GM06990 (cell line): ENCODE measurements at regions not wholly inside any gene's neighbourhood (a gene's known extent, or its start where the extent isn't known, plus 50 kb on each side); places are given as distances from the start of the nearest gene placed in this dataset.

Experiments
- DNase-seq: peaks from one replicate; pipeline ENCODE4 v3.0.0-alpha.2; 2011; ENCODE audit not compliant: insufficient read length; ENCODE audit errors: extremely low read depth
- H3K27me3 ChIP-seq: replicated peaks from 2 replicates; pipeline ENCODE4 v1.6.0; 2011; ENCODE audit warnings: low read length; ENCODE audit not compliant: control insufficient read depth, insufficient read depth
- H3K36me3 ChIP-seq: 2 replicates; pipeline ENCODE4 v1.5.1; 2011; ENCODE audit warnings: low read length; ENCODE audit not compliant: control insufficient read depth, insufficient read depth
- H3K4me3 ChIP-seq: replicated peaks from 2 replicates; pipeline ENCODE4 v1.5.1; 2011; ENCODE audit warnings: low read depth, mild to moderate bottlenecking, control low read depth, low read length
- TF ChIP-seq, protein P1 (sequence below): IDR thresholded peaks from 2 replicates; pipeline ENCODE4 v1.5.1; 2011; ENCODE audit warnings: low read length, control low read depth, mild to moderate bottlenecking, inconsistent platforms; ENCODE audit not compliant: insufficient read depth, poor library complexity, severe bottlenecking

DNA sequence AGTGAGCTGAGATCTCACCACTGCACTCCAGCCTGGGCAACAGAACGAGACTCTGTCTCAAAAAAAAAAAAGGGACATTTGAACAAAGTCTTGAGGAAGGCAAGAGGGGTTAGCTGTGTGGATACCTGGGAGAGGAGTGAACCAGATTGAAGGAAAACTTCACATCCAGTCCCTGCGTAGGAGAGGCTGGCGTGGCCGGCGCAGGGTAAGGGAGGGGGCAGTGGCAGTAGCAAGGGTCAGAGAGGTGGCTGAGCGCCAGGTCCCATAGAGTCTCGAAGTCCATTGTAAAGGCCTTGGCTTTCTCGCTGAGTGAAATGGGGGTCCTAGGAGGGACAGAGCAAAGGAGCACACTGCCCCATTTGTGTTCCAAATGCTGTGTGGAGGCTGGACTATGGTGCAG lies 171.8 kb upstream of the WSCD1 start:
- DNase-seq, result no peak
- TF ChIP-seq, protein P1, sequence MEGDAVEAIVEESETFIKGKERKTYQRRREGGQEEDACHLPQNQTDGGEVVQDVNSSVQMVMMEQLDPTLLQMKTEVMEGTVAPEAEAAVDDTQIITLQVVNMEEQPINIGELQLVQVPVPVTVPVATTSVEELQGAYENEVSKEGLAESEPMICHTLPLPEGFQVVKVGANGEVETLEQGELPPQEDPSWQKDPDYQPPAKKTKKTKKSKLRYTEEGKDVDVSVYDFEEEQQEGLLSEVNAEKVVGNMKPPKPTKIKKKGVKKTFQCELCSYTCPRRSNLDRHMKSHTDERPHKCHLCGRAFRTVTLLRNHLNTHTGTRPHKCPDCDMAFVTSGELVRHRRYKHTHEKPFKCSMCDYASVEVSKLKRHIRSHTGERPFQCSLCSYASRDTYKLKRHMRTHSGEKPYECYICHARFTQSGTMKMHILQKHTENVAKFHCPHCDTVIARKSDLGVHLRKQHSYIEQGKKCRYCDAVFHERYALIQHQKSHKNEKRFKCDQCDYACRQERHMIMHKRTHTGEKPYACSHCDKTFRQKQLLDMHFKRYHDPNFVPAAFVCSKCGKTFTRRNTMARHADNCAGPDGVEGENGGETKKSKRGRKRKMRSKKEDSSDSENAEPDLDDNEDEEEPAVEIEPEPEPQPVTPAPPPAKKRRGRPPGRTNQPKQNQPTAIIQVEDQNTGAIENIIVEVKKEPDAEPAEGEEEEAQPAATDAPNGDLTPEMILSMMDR, result no peak
- Histone ChIP-seq H3K4me3 (no peak overlapping the region), H3K27me3 (no peaks in the 10 kb centered on the region), H3K36me3 (no peaks in the 10 kb centered on the region)

DNA sequence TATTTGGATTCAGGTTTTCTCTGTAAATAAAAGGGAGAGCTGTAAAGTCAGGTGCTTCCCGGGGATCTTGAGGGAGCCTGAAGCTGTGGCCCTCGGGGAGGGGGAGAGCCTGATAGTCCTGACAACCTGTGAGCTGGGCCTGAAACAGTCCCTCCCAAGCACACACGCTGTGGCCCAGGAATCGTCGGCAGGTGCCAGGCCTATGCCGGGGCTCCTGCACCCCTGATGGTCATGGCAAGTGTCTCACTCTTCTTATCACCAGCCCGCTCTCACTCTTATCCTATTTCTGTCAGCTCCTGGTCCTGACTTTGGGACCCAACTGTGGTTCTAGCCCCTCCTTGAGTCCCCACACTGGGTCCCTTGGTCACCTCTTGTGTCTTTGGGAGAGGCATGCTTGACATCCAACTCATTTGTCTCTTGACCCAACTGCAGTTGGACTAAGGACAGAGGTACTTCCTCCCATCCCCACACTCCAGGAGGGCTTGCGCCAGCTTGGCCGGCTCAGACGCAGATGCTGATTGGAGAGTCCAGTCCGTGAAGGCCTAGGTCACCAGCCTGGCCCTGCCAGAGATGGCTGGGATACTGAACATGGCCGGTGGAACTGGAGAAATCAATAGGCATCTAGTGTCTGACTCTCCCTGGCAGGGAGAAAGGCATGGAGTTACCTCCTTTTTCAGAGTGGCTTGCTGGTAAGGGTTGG lies 170.5 kb upstream of the WSCD1 start:
- no peak overlapping the region for H3K4me3 ChIP-seq
- TF ChIP-seq, protein P1, result no peak
- no peaks in the 10 kb centered on the region for H3K27me3 ChIP-seq
- DNase-seq, result no peak
- H3K36me3 ChIP-seq, result no peaks in the 10 kb centered on the region

DNA sequence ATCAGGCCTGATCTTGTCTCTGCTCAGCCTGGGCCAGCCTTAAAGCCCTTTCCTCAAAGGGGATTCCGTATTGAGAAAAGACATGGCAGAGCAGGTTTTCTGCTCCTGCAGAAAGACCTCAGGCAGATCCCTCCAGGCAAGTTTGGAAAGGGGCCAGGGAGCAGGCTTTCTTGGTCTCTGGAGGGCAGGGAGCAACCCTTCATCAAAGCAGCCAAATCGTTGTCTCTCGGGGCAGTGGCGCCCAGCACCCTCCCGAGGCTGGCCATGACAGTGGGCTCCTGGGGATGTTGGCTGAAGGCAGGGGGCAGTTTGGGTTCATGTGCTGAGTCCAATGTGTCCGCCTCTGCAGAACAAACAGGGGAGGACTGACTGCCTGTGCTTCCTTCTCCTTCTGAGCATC lies 168.4 kb upstream of the WSCD1 start:
- Histone ChIP-seq H3K27me3 (no peaks in the 10 kb centered on the region), H3K4me3 (no peak overlapping the region), H3K36me3 (no peaks in the 10 kb centered on the region)
- no peak for DNase-seq
- TF ChIP-seq, protein P1, result no peak

DNA sequence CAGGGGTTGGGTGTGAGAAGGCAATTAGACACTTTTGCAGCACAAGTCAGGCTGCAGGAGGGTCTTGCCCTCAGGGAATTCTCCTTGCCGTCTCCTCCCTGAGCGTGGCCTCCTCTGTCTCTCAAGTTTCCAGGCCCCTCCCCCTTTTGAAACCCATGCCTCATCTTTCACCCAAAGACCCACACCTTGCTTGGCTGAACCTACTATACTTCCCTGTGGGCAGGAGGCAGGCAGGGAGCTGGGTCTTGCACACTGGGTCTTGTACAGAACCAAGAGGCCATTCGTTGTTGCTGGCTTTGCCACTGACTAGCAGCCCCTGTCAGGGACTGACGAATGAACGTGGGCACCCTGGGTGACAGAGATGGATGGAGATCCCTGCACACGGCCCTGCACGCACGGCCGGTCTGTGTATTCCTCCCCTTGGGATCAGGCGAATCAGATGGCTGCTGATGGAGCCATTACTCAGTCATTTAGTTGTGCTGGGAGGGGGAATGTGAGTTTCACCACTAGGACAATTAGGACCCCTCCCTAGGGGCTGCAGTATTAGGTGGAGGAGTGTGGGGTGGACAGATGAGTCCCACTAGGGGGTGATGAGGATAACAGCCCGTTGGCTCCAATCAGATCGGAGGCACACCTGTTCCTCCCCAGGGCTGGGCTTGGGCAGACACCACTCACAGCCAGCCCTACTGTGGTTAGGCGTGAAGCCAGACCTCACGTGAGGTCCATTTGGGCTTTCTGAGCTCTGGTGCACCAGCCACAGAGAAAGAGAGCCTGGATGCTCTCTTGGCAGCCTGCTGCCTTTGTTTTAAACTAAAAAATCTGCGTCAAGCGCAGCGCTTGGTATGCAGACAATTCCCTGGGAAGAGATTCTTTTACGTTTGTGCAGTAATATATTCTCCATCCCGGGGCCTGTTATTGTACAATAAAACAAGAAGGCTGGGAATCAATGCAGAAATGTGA lies 167.7 kb upstream of the WSCD1 start:
- Histone ChIP-seq H3K4me3 (no peak overlapping the region), H3K27me3 (no peaks in the 10 kb centered on the region), H3K36me3 (no peaks in the 10 kb centered on the region)
- DNase-seq, result no peak
- TF ChIP-seq, protein P1, result no peak

DNA sequence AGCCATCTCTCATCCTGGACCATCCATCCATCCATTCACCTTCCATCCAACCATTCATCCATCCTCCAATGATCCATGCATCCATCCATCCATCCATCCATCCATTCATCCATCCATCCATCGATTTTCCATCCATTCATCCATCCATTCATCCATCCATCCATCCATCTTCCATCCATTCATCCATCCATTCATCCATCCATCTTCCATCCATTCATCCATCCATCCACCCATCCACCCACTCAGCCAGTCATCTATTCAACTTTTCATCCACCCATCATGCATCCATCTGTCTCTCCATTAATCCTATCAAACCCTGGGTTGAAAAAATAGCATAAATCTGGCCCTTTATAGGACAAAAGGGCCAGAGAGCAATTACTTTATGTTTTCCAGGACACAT lies 158.3 kb upstream of the WSCD1 start:
- Histone ChIP-seq H3K27me3 (no peaks in the 10 kb centered on the region; the same call in 1 of the 2 replicates), H3K36me3 (no peaks in the 10 kb centered on the region), H3K4me3 (no peak overlapping the region)
- TF ChIP-seq, protein P1, result no peak
- no peak for DNase-seq
